Panc1 (cell line): ENCODE measurements at regions not wholly inside any gene's neighbourhood (a gene's known extent, or its start where the extent isn't known, plus 50 kb on each side); places are given as distances from the start of the nearest gene placed in this dataset.

Experiments
- CTCF ChIP-seq: fragments of 450-650 bp; IDR thresholded peaks from 2 replicates; pipeline ENCODE4 v1.5.1; 2017; ENCODE audit warnings: mild to moderate bottlenecking
- POLR2AphosphoS5 ChIP-seq: IDR thresholded peaks from 2 replicates; pipeline ENCODE4 v1.6.1; 2012; ENCODE audit warnings: mild to moderate bottlenecking, low read depth, low read length, moderate library complexity
- REST ChIP-seq, 2 experiments: IDR thresholded peaks; 2 replicates each; pipeline ENCODE4 v1.6.1; 2011 to 2012; ENCODE audit warnings: low read depth in 2 of 2, control low read depth in 1 of 2, low read length in 1 of 2, mild to moderate bottlenecking in 1 of 2, moderate library complexity in 1 of 2; ENCODE audit not compliant: insufficient read depth in 1 of 2
- SIN3A ChIP-seq: IDR thresholded peaks from 2 replicates; pipeline ENCODE4 v1.6.1; 2012; ENCODE audit warnings: low read depth, mild to moderate bottlenecking, low read length, moderate library complexity, borderline replicate concordance; ENCODE audit not compliant: insufficient read depth
- TCF7L2 ChIP-seq: IDR thresholded peaks from 2 replicates; pipeline ENCODE4 v1.6.1; 2011; ENCODE audit warnings: mild to moderate bottlenecking, low read depth, low read length, inconsistent platforms

- TF ChIP-seq CTCF = no peak
- TF ChIP-seq POLR2AphosphoS5 = no peak
- TF ChIP-seq SIN3A = no peak
- TF ChIP-seq REST (IDR thresholded peaks at IDR 0.05; ENCODE audit: insufficient read depth in 1 of 2, low read depth in 2 of 2, low read length in 1 of 2) = no peak
- TF ChIP-seq TCF7L2 = no peak
These were observed 155.7 kb upstream of the LEF1 start for GRCh38 chr4:108324450-108324849.
